DMS53 treated with DMSO at 0.1 percent for 48 hours (cell line): ENCODE measurements at regions not wholly inside any gene's neighbourhood (a gene's known extent, or its start where the extent isn't known, plus 50 kb on each side); places are given as distances from the start of the nearest gene placed in this dataset.
"Not testable (repeated sequence)": the region's sequence is repeated elsewhere in the genome, so short reads cannot be mapped to it uniquely, and the experiment has no call there.

Experiments
- DNase-seq: peaks from one replicate; lab custom pipeline; 2025; ENCODE audit not compliant: unreplicated experiment; lab: John Stamatoyannopoulos, UW

DNA sequence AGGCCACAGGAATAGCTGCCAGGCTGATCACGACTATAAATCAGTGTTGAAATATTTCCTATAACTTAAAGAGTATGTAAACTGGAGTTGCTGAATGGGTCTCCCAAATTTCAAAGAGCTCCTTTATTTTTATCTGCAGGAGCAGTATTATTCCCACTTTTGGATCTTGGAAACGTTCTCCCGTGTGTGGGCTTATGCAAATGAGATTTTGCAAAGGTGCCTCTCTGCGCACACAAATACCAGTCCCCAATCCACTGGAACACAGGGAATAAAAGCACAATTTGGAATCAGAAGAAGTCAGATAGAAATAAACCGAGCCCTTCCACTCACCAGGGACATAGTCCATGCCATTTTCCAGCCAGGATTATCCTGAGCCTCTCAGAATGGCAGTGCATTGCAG is 350.2 kb upstream of the CELF2 start:
- no peak for DNase-seq

DNA sequence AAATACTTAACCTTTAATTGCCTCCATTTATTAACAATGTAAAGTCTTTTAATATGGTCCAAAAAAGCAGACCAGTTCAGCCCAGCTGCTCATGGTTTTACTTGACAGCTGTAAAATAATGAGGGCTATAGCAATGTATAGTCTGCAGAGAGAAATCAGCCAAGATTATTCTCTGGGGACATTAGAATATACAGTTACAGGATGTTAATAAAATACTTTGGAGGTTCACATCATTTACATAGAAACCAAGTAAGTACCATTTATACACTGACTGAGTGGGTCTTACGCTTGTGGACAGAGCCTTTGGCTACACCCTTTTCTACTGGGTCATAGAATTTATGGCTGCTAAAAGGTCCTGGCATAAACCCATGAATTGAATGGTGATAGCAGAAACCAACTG is 340.7 kb upstream of the CELF2 start:
- DNase-seq: no peak

DNA sequence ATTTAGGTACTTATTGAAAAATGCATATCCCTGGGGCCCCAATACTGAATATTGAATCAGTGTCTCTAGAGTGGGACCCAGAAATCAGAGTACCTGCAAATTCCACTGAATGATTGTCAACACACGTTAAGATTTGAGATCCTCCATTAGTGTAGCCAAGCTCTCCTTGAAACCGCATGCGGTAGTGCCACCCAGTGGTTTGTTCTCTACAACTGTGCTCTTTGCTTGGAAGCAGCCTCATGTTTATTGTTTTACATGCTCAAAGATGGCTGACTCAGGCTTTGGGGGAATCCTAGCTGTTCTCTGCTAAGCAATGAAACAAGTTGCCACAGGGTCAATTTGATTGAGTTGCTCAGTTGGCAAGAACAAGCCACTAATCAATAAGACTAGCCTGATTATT is 340.2 kb upstream of the CELF2 start:
- DNase-seq: no peak

DNA sequence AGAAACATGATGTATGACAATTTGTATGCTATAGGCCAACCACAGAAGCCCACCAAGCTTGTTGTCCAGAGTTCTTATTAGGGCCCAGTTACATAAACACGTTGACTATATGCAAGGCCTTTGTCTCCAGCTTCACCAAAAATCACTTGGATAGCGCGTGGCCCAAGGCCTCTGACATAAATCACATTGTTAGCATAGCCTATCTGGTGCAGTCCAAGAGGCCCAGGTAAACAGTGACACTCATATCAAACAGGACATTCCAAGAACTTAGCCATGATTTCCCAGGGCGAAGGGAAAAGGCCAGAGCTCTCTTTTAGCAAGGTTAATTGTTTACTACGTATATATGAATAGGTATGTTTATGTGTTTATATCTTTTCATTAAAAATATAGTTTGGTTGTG is 337.2 kb upstream of the CELF2 start:
- DNase-seq: no peak

DNA sequence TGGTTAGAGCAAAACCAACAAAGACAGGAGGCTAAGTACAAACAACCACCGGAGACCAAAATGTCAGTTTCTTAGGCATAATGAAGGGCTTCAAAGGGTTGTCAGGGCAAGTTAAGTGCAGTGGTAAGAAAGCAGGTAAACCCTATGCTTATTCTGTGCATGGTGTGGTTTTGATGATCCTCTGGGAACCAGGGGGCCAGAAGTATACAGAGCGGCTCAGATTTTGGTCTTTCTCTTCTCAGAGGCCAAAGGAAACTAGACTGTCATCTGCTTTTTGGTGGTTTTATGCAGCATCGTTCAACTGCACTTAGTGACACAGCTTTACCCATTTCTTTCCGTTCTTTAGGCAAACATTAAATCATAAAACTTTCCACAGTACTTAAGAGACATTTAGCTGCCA is 332.7 kb upstream of the CELF2 start:
- no peak for DNase-seq

DNA sequence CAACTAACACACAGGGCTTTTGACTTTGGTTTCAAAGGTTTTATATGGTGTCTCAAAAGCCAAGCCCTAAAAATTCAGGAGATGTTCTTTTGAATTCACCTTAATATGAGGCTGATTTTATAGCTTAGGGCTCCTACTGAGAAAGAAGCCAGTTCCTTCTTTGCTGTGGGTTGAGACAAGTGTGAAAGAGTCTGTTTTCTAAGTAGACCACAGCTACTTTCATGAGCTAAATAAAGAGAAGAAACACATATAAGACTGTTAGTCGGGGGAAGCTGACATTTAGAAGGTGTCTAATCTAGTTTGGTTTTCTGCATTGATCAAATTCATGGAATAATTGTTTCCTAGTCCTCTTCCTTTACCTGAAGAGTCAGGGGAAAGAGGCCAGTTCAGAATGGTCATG is 332.1 kb upstream of the CELF2 start:
- DNase-seq: no peak

DNA sequence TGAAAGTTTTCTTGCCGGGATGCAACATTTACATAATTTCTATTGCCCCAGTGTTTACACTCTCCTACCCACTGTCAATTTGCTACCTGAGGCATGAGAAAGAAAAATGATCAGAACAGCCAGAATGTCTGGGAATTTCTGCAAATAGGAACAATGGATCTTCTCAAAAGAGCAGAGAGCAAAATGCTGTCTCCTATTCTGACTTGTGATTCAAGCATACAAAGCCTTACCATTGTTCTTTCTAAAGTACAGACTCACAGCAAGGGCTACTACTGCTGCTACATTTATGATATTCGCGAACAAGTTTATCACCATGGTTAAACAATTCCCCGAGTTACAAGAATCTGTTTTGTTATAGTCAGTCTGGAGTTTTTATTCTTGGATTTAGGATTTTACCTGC is 329.9 kb upstream of the CELF2 start:
- DNase-seq: no peak

DNA sequence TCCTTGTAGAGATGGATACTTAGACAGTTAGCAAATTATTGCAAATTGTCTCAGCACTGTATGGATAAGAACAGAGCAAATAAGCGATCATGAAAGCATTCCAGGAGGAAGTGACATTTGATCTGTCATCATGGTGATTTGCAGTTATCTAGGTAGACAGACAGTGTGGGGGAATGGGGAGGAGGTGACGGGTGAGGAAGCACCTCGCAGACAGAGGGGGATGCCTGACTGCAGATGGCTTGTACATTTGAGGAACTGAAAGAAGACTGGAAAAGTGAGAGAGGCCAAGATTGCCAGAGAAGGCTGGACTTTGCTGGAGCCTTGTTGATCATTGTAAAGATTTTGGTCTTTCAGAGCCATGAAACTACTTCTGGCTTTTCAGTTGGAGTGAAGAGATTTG is 318.2 kb upstream of the CELF2 start:
- DNase-seq: no peak

DNA sequence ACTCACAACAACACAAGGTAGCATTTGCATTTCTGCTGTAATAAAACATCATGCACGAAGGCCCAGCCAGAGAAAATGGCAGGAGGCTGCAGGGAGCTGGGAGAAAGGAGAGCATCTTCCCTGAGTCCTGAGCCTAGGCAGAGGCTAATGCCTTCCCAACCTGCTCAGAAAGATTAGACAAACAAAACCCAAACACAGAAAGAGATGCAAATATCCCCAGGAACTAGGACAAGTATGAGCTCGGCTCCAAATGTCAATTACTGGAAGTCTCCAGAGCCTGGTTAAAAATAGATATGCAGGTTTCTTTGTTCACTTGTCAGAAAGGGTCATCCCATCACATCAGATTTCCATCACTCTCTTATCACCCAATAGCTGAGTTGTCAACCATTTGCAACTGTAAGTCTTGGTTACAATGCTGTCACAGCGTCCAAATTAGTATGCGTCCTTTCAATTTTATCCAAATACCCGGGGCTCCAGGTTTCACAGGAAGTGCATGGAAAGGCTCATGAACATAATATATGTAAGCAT is 316.5 kb upstream of the CELF2 start:
- DNase-seq: no peak

DNA sequence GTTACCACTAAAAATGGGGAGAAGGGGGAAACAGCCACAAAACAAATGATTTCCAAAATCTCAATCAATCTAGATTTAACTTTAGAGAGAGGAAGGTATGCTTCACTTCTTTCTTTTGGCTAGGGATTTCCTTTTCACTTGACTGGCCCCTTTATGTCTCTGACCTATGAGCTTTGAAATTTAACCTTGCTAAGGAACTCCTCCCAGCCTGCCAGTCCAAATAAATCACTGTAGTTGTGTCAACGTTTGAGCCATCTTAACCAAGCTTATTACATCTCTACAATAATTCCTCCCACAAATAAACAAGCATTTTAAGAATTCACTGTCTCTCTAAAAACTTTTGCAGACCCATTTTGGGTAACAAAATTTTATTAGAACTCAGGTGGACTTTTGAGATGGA is 315.5 kb upstream of the CELF2 start:
- DNase-seq: no peak

DNA sequence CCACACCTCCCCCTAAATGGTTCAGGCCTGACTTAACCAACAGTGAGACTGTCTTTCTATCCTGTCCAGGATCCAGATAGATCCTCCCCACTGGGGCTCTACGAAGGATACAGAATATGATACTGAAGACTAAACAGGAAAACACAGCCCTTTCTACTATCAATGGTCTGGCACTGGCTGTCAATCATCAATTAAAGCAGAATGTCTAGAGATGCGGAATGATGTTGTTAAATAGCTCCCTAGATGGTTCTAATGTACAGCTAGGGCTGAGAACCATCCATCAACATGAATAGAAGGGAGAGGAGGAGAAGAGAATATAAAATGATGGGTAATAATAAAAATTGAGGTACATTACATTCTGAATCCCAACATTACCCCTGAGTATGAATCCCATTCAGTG is 314.3 kb upstream of the CELF2 start:
- DNase-seq: no peak

DNA sequence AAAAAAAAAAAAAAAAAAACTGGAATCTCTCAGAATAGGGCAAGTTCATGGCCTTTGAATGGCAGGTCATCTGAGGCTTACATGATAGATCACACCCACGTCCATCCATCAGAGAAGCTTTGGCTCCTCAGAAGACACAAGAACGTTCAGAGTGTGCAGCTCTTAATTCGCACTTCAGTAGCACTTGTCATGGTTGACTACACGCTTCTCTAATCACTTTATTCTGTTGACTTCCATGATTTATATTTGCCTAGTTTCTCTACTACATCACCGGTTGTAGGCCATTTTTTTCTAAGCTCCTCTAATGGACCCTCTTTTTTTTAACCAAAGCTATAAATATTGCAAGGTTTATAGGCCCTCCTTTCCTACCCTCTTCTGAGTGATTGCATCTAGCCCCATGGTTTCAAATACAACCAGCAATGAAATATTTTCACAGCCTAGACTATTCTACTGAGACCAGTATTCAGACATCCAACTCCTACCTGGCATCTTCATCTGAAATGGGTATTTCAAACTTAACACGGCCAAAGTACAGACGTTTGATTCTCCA is 305.4 kb upstream of the CELF2 start:
- no peak for DNase-seq

DNA sequence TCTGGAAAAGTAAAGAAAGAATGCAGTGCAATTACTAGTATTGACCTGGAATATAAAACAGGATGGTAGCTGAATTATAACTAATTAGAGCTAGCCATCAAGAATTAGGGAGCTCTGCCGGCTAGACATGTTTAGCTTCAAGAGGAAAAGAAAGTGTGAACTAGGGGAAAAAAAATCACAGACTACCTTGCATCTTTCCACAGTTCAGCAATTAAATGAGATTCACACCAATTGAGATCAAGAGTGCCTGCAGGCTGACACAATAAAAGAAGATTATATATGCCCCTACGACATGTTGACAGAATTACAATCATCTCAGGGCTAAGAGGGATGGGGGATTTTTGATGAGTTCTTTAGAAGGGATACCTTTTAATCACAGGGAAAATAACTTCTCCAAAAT is 303.3 kb upstream of the CELF2 start:
- DNase-seq: no peak

DNA sequence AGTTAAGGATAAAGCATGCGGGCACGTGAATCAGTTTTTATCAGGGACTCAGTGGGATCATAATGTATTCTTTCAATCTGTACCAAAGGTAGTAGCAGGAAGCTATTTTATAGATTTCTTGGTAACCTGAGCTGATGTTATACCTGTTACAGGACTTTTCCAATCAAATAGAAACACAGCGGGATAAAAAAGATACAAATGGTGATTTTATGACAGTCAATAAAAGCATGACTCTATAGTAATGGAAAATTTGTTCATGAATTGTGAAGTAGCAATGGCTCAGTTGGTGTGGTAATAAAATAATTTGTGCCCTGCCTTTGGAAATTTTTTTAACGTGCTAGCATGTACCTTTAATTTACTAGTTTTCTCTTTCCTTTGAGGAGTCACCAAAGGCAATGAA is 300.7 kb upstream of the CELF2 start:
- DNase-seq: no peak

DNA sequence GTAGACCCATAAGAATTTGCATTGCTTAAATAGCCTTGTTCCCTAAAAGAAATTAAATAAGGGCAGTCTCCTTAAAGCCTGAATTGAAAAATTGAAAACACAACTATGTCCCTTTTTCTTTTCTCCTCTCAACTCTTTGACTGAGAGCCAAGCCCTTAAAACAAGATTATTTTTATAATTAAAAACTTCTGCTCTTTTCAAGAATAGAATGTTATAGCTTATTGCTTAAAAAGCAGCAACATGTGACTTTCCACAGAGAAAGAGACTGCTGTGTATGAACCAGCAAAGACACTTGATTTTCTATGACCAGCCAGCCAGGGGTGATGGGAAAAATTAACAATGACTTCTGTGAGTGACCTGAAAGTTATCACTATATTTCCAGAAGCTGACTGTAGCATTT is 295.2 kb upstream of the CELF2 start:
- DNase-seq: no peak

DNA sequence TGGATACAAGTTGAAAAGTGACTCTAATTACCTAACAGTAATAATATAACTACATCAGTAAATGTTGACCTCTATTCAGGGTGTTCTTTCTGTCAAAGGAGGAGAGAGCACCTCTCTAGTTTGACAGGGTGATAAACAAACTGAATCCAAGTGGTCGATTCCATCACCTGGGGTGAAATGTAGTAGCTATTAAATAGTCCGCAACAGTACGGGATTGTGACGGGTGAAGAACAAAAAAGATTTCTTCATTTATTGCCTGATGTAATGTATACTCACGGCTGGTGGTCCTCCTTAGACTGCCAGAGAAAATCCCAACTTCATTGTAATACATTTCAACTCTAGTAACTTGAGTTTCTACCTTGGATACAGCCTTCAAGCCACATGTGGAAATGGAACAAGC is 292.5 kb upstream of the CELF2 start:
- no peak for DNase-seq

DNA sequence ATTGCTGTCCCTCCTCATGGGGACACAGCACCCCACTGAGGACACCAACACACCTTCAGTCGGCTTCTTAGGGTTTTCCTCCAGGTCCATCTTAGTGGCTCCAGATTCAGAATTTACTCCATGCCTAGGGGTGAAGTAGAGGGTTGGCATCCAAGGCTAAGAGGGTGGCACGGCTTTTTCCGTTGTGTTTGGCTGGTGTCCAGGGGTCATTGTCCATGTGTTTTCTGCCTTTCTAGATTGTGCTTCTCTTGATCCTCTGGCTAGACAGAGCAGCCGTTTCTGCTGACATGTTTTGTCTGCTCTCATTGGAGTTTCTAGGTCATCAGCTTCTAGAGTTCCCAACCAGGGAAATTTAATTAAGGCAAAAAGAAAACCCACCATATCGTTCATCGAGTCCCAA is 291.6 kb upstream of the CELF2 start:
- no peak for DNase-seq

DNA sequence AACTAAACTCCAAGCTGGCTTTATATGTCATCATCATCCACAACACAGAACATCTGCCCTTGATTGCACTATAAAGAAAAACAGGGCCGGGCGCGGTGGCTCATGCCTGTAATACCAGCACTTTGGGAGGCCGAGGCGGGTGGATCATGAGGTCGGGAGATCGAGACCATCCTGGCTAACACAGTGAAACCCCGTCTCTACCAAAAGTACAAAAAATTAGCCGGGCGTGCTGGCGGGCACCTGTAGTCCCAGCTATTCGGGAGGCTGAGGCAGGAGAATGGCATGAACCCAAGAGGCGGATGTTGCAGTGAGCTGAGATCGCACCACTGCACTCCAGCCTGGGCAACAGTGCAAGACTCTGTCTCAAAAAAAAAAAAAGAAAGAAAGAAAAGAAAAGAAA is 290.3 kb upstream of the CELF2 start:
- not testable (repeated sequence) for DNase-seq

DNA sequence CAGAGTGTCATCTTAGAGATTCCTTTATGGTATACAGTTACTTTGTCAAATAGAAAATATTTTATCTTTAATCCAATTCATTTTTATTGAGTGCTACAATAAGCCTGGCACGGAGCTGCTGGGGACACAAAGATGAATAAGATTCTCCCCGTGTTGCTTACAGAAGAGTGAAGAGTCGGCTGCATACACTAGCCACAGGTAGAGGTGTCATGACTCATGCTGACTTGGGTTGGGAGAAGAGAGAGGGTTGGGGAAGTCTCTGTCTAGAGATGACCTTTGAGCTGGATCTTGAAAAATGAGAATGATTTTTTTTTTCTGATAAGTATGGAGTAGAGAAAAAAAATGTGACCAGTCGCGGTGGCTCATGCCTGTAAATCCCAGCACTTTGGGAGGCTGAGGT is 289.9 kb upstream of the CELF2 start:
- DNase-seq: no peak

DNA sequence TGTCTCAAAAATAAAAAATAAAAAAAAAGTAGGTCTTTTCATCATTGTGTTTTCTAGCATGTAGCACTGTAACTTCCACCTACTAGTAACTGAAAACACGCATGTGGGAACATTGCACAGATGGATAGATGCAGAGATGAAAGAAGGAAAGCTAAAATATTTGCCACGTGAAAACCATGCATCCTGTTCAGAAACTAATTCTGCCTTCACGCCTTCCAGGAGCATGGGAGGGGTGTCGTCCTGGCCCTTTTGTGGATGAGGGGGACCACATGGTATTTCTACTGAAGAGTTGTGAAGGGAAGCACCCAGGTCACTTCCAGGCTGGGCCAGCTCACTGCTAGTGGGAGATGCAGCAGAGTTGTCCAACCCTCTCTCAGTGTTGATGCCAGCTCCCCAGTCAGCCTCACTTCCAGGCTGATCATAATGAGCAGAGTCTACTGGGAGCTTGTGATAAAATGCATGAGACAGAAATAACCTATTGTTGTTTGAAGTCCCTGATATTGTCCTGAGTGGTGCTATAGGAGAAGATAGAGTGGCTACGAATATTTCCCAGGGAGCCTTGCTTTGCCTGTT is 287.1 kb upstream of the CELF2 start:
- DNase-seq: no peak

DNA sequence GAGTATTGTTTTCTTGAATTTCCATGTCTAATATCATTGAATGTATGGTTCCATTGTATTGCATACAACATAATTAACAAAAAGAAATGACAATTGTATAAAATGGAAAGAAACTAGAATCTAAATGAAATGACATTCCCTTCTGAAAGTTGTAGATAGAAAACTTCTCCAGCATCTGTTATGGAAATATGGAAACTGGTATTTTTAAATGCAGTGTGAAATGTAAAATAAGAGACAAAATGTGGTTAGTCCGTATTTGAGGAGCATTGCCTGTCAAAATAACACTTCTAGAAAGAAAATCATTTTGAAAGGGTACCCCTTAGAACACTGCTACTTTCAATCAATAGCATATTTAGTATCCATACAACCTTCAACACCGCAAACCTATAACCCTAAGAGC is 286.3 kb upstream of the CELF2 start:
- no peak for DNase-seq

DNA sequence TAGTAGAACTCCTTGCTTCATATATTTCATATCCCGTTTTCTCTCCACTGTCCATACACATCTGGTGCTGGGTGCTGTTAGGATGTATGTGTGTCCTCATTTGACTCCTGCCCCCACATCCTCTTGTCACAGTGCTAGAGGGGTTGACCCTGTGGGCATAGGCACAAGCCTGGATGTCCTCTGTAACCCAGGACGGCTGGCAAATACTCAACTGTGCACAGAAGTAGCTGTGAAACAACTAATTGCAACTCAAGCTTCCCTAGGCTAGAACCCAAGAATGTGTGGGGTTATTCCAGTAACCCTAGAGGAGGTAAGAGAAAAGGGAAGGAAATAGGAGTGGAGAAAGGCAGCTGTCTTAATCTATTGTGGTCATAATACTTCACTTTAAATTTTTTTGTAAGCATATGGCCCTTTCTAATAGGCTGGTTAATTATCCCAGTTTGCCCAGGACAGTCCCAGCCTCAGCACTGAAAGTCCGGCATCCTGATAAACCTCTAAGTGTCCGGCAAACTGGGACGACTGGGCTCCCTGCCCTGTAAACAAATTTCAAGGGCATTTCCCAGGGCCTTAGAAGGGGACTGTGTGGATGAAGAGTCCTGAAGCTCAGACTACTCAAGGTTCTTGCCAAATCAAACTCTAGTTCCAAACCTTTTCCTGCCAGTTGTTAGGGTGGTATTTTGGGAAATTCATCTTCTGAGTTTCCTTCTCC is 283.2 kb upstream of the CELF2 start:
- DNase-seq: no peak

DNA sequence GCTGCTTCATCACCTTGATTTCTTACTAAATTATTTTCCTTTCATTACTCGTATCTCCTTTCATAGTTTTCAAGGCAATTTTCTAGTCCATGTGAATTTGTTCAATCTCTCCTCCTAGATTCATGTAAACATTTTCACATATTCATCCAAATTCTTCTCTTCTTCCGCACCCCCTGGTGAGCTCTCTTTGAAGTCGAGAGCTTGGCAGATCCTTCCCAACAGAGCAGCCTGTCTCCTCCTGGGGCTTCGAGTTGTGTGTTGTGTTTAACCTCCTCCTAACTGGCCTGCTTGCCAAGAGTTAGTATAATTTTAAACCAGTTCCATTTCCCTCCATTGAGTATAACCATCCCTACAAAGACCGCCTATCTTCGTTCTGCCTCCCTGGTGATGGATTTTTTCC is 272.4 kb upstream of the CELF2 start:
- DNase-seq: no peak
